SK-N-SH (cell line): ENCODE measurements at regions not wholly inside any gene's neighbourhood (a gene's known extent, or its start where the extent isn't known, plus 50 kb on each side); places are given as distances from the start of the nearest gene placed in this dataset.

Experiments
- EP300 ChIP-seq, 2 experiments: IDR thresholded peaks; 2 replicates each; pipeline versions ENCODE4 v1.4.0 to v1.6.1; 2012; ENCODE audit warnings: borderline replicate concordance in 1 of 2, low read depth in 1 of 2, low read length in 1 of 2
- GATA2 ChIP-seq: sonication (generic); formaldehyde crosslinking; IDR thresholded peaks from 2 replicates; pipeline ENCODE4 v1.5.0; 2020; ENCODE audit warnings: mild to moderate bottlenecking, missing genetic modification reagents
- POLR2AphosphoS5 ChIP-seq: IDR thresholded peaks from 2 replicates; pipeline ENCODE4 v1.6.1; 2012; ENCODE audit warnings: low read depth, low read length
- RFX5 ChIP-seq: IDR thresholded peaks from 2 replicates; pipeline ENCODE4 v1.6.1; 2012; ENCODE audit warnings: mild to moderate bottlenecking, improper control_type of control experiment, low read length
- TAF1 ChIP-seq: IDR thresholded peaks from 2 replicates; pipeline ENCODE4 v1.6.1; 2012; ENCODE audit warnings: low read depth, mild to moderate bottlenecking, low read length, moderate library complexity, borderline replicate concordance
- TCF12 ChIP-seq: IDR thresholded peaks from 2 replicates; pipeline ENCODE4 v1.4.0; 2012
- YY1 ChIP-seq: IDR thresholded peaks from 2 replicates; pipeline ENCODE4 v1.4.0; 2012; ENCODE audit warnings: low read depth, mild to moderate bottlenecking
- TF ChIP-seq, protein P1 (sequence below): fragments of 200-600 bp; sonication (generic); IDR thresholded peaks from 2 replicates; pipeline ENCODE4 v1.6.1; 2017; ENCODE audit warnings: antibody characterized with exemption, mild to moderate bottlenecking, moderate library complexity
- TF ChIP-seq, protein P2 (sequence below): IDR thresholded peaks from 2 replicates; pipeline ENCODE4 v1.6.1; 2012; ENCODE audit warnings: mild to moderate bottlenecking, low read depth, low read length, moderate library complexity

- no peak for TF ChIP-seq TCF12
- TF ChIP-seq TAF1 = no peak
- TF ChIP-seq, protein P1, sequence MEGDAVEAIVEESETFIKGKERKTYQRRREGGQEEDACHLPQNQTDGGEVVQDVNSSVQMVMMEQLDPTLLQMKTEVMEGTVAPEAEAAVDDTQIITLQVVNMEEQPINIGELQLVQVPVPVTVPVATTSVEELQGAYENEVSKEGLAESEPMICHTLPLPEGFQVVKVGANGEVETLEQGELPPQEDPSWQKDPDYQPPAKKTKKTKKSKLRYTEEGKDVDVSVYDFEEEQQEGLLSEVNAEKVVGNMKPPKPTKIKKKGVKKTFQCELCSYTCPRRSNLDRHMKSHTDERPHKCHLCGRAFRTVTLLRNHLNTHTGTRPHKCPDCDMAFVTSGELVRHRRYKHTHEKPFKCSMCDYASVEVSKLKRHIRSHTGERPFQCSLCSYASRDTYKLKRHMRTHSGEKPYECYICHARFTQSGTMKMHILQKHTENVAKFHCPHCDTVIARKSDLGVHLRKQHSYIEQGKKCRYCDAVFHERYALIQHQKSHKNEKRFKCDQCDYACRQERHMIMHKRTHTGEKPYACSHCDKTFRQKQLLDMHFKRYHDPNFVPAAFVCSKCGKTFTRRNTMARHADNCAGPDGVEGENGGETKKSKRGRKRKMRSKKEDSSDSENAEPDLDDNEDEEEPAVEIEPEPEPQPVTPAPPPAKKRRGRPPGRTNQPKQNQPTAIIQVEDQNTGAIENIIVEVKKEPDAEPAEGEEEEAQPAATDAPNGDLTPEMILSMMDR = no peak
- no peak for TF ChIP-seq POLR2AphosphoS5
- no peak for TF ChIP-seq GATA2
- TF ChIP-seq, protein P2, sequence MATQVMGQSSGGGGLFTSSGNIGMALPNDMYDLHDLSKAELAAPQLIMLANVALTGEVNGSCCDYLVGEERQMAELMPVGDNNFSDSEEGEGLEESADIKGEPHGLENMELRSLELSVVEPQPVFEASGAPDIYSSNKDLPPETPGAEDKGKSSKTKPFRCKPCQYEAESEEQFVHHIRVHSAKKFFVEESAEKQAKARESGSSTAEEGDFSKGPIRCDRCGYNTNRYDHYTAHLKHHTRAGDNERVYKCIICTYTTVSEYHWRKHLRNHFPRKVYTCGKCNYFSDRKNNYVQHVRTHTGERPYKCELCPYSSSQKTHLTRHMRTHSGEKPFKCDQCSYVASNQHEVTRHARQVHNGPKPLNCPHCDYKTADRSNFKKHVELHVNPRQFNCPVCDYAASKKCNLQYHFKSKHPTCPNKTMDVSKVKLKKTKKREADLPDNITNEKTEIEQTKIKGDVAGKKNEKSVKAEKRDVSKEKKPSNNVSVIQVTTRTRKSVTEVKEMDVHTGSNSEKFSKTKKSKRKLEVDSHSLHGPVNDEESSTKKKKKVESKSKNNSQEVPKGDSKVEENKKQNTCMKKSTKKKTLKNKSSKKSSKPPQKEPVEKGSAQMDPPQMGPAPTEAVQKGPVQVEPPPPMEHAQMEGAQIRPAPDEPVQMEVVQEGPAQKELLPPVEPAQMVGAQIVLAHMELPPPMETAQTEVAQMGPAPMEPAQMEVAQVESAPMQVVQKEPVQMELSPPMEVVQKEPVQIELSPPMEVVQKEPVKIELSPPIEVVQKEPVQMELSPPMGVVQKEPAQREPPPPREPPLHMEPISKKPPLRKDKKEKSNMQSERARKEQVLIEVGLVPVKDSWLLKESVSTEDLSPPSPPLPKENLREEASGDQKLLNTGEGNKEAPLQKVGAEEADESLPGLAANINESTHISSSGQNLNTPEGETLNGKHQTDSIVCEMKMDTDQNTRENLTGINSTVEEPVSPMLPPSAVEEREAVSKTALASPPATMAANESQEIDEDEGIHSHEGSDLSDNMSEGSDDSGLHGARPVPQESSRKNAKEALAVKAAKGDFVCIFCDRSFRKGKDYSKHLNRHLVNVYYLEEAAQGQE = no peak
- TF ChIP-seq EP300 (IDR thresholded peaks at IDR 0.05; ENCODE audit: borderline replicate concordance in 1 of 2, low read depth in 1 of 2, low read length in 1 of 2) = no peak
- TF ChIP-seq YY1 = no peak
- no peak for TF ChIP-seq RFX5
Observed at GRCh38 chr12:102602521-102602920, 122.2 kb upstream of the IGF1 start.
